Coronary artery (tissue), 2 donors: ENCODE measurements at regions not wholly inside any gene's neighbourhood (a gene's known extent, or its start where the extent isn't known, plus 50 kb on each side); places are given as distances from the start of the nearest gene placed in this dataset.

ENCODE experiments used
- DNase-seq: peaks from one replicate; pipeline ENCODE4 v3.0.0-alpha.2; 2017; ENCODE audit warnings: low spot score
- H3K27ac ChIP-seq, 2 donors: fragments of 200-600 bp; sonication (generic); one replicate each; pipeline ENCODE4 v1.5.1; 2016 to 2019
- H3K4me3 ChIP-seq: fragments of 200-600 bp; sonication (generic); 2 replicates; pipeline ENCODE4 v1.5.1; 2016; ENCODE audit warnings: mild to moderate bottlenecking, moderate library complexity
- TF ChIP-seq, protein P1 (sequence below): fragments of 200-600 bp; sonication (generic); IDR thresholded peaks from one replicate; pipeline ENCODE4 v1.5.1; 2019; ENCODE audit warnings: antibody characterized with exemption

DNA sequence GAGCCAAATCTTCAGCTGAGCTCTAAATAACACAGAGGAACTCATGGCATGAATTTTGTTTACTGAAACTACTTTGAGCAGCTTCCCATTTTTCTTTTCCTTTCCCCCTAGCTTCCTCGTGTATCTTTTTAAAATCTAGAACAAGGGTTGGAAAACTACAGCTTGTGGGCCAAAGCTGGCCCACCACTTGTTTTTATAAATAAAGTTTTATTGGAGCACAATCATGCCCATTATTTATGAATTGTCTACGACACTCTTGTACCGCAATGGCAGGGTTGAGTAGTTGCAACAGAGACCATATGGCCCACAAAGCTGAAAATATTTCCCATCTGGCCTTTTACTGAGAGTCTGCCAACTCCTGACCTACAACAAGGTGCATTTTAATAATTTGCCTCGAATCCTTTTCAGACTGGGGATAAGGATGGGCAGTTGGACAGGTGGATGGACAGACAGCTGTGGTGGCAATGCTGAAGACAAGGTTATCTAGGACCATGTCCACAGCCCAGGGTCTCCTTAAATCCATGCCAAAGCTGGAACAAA lies 87.7 kb downstream of the RMI2 start:
- no peak for DNase-seq
- H3K27ac ChIP-seq = no peak overlapping the region
- no peak overlapping the region for H3K4me3 ChIP-seq
- TF ChIP-seq, protein P1, sequence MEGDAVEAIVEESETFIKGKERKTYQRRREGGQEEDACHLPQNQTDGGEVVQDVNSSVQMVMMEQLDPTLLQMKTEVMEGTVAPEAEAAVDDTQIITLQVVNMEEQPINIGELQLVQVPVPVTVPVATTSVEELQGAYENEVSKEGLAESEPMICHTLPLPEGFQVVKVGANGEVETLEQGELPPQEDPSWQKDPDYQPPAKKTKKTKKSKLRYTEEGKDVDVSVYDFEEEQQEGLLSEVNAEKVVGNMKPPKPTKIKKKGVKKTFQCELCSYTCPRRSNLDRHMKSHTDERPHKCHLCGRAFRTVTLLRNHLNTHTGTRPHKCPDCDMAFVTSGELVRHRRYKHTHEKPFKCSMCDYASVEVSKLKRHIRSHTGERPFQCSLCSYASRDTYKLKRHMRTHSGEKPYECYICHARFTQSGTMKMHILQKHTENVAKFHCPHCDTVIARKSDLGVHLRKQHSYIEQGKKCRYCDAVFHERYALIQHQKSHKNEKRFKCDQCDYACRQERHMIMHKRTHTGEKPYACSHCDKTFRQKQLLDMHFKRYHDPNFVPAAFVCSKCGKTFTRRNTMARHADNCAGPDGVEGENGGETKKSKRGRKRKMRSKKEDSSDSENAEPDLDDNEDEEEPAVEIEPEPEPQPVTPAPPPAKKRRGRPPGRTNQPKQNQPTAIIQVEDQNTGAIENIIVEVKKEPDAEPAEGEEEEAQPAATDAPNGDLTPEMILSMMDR = no peak

GRCh38 chr16:11435576-11435975 lies 90.3 kb downstream of the RMI2 start:
- DNase-seq = no peak
- H3K27ac ChIP-seq = no peak overlapping the region
- TF ChIP-seq, protein P1 = no peak
- H3K4me3 ChIP-seq = no peak overlapping the region

DNA sequence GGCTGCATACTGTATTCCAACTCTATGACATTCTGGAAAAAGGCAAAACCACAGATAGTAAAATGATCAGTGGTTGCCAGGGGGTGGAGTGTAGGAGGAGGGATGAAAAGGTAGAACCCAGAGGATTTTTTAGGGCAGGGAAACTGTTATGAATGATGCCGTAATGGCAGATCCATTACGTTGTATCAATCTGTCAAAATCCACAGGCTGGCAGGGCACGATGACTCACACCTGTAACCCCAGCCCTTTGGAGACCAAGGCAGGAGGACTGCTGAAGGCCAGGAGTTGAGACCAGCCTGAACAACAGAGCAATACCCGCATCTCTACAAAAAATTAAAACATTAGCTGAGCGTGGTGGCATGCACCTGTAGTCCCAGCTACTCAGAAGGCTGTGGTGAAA lies 91.8 kb downstream of the RMI2 start:
- Histone ChIP-seq H3K4me3 (no peak overlapping the region), H3K27ac (no peak overlapping the region)
- DNase-seq = no peak
- TF ChIP-seq, protein P1 = no peak

DNA sequence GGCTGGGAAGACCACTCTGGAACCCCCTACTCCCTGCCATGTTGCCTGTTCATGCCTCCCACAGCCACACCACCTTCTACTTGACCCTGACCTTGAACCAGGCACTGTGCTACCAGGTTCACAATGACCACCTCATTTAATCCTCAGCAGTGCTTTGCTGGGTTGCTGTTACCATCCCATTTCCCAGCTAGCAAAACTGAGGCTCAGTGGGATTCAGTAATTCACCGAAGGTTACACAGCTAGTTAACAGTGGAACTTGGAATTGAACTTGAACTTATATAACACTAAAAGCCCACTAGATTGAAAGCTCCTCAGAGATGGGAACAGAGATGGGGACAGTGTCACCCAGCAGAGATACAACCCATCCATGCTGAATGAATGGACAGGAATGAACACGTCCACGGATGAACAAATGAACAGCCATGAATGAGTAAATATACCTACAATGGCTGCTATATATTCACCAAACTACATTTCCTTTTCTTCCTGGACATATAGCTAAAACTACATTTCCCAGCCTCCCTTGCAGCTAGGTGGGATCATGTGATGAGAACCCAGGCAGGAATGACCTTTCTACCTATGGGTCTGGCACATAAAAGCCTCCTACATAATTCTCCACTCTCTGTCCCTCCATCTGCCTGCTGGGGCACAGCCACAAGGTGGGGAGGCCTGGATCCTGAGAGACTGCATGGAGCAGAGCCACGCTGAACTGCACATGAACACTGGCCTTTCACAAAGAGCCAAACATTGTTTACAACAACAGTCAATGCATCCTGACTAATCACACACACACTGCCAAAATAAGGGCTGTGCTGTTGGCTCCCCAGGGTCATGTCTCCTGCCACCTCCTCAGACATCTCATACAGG lies 94.8 kb downstream of the RMI2 start:
- no peak overlapping the region for H3K4me3 ChIP-seq
- TF ChIP-seq, protein P1 = no peak
- no peak overlapping the region for H3K27ac ChIP-seq
- no peak for DNase-seq

DNA sequence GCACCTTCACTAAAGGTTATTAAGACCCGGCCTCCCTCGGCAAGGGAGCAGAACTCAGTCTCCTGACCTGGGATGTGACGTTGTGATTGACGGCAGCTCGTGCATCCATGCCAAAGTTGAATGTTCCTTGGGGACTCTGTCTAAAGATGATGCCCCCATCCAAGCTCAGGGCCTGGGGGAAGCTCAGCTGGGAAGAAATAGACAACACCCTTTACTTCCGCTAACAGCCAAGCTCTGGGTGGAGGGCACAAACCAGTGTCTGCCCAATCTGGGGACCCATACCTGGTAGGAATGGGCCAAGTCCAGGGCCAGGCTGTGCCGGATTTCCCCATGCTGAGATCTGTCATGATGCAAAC lies 95.4 kb downstream of the RMI2 start:
- no peak for DNase-seq
- TF ChIP-seq, protein P1 = no peak
- Histone ChIP-seq H3K27ac (no peak overlapping the region), H3K4me3 (no peak overlapping the region)

DNA sequence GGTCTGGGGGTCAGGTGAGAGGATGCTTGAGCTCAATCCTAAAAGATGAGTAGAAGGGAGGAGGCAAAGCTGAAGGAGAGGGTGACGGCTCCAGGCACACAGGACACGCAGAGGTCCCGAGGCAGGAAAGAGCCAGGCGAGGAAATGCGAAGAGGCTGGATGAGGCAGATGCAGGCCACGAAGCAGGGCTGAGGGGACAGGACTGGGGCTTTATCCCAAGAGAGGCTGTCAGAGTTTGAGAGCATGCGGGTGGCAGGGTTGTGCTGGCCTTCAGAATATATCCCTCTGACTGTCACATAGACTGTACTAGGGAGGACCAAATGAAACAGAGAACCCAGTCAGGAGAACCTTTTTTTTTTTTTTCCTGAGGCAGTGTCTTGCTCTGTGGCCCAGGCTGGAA lies 100.2 kb downstream of the RMI2 start:
- TF ChIP-seq, protein P1 = no peak
- no peak overlapping the region for H3K4me3 ChIP-seq
- DNase-seq = no peak
- H3K27ac ChIP-seq = no peak overlapping the region

DNA sequence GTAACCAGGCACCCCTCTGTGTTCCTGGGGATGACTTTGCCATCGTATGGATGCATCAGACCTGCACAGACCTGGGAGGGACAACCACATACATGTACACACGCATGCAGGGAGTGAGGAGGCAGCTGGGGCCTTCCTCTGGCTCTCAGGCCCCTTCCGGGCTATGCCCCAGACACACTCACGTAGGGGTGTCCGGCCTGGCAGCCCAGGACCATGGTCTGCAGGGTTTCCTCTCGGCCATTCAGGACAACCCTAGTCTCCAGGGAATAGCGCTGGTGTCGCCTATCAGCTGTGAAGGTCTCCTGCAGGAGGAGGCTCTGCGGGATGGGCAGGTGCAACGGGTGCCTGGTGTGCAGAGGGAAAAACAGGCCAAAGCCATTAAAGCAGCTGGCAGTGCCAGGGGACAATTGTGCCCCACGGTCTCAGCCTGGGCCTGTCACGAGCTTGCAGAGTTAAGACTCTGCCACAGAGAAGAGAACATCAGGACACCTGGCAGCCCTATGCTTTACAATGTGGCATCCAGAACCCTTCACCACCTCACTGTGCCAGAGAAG lies 101.4 kb downstream of the RMI2 start:
- Histone ChIP-seq H3K27ac (no peak overlapping the region), H3K4me3 (no peak overlapping the region)
- DNase-seq = no peak
- TF ChIP-seq, protein P1 = no peak
